GM20431 (cell line): ENCODE measurements at regions not wholly inside any gene's neighbourhood (a gene's known extent, or its start where the extent isn't known, plus 50 kb on each side); places are given as distances from the start of the nearest gene placed in this dataset.

Experiments used
- in situ Hi-C: fragments of 300-500 bp; cut with MseI, MboI; formaldehyde crosslinking; loops from one replicate; pipeline ENCODE4 v1.15.0; 2020; ENCODE audit warnings: low sequenced_read_pairs; ENCODE audit not compliant: unreplicated experiment

GRCh38 chr15:69723404-69724096, 270.9 kb downstream of the RPLP1 start:
- in situ Hi-C loops = no loop called here

GRCh38 chr15:69724333-69724732, 271.7 kb downstream of the RPLP1 start:
- in situ Hi-C loops = no loop called here

- in situ Hi-C loops = loop anchor here (25.0 kb wide), 2 partner anchors 362 to 762 kb away; partner anchors contain the start of gene TLE3
Observed at GRCh38 chr15:69725275-69725674, 272.7 kb downstream of the RPLP1 start.

GRCh38 chr15:69725957-69726356, 273.3 kb downstream of the RPLP1 start:
- in situ Hi-C loops = loop anchor here (25.0 kb wide), 2 partner anchors 361 to 761 kb away; partner anchors contain the start of gene TLE3

GRCh38 chr15:69727121-69727924, 274.7 kb downstream of the RPLP1 start:
- in situ Hi-C loops = loop anchor here (25.0 kb wide), 2 partner anchors 360 to 760 kb away; partner anchors contain the start of gene TLE3

GRCh38 chr15:69729167-69729748, 276.6 kb downstream of the RPLP1 start:
- in situ Hi-C loops = loop anchor here (25.0 kb wide), 2 partner anchors 358 to 758 kb away; partner anchors contain the start of gene TLE3

GRCh38 chr15:69730281-69731080, 277.9 kb downstream of the RPLP1 start:
- in situ Hi-C loops = loop anchor here (25.0 kb wide), 2 partner anchors 357 to 757 kb away; partner anchors contain the start of gene TLE3

- in situ Hi-C loops = loop anchor here (25.0 kb wide), 2 partner anchors 356 to 756 kb away; partner anchors contain the start of gene TLE3
Observed at GRCh38 chr15:69731081-69731330, 278.4 kb downstream of the RPLP1 start.

- in situ Hi-C loops = loop anchor here (25.0 kb wide), 2 partner anchors 356 to 756 kb away; partner anchors contain the start of gene TLE3
Observed at GRCh38 chr15:69731581-69731980, 279.0 kb downstream of the RPLP1 start.

GRCh38 chr15:69732133-69732532, 279.5 kb downstream of the RPLP1 start:
- in situ Hi-C loops = loop anchor here (25.0 kb wide), 2 partner anchors 355 to 755 kb away; partner anchors contain the start of gene TLE3

- in situ Hi-C loops = loop anchor here (25.0 kb wide), 2 partner anchors 353 to 753 kb away; partner anchors contain the start of gene TLE3
Observed at GRCh38 chr15:69734699-69735098, 282.1 kb downstream of the RPLP1 start.

GRCh38 chr15:69735121-69735520, 282.5 kb downstream of the RPLP1 start:
- in situ Hi-C loops = loop anchor here (25.0 kb wide), 2 partner anchors 352 to 752 kb away; partner anchors contain the start of gene TLE3

- in situ Hi-C loops = loop anchor here (25.0 kb wide), 2 partner anchors 351 to 751 kb away; partner anchors contain the start of gene TLE3
Observed at GRCh38 chr15:69736161-69736560, 283.5 kb downstream of the RPLP1 start.

- in situ Hi-C loops = loop anchor here (25.0 kb wide), 2 partner anchors 349 to 749 kb away; partner anchors contain the start of gene TLE3
Observed at GRCh38 chr15:69737916-69738315, 285.3 kb downstream of the RPLP1 start.

- in situ Hi-C loops = loop anchor here (25.0 kb wide), 2 partner anchors 347 to 747 kb away; partner anchors contain the start of gene TLE3
Observed at GRCh38 chr15:69740684-69741083, 288.1 kb downstream of the RPLP1 start.

GRCh38 chr15:69742361-69742760, 289.7 kb downstream of the RPLP1 start:
- in situ Hi-C loops = loop anchor here (25.0 kb wide), 2 partner anchors 345 to 745 kb away; partner anchors contain the start of gene TLE3

GRCh38 chr15:69743091-69743490, 290.5 kb downstream of the RPLP1 start:
- in situ Hi-C loops = loop anchor here (25.0 kb wide), 2 partner anchors 344 to 744 kb away; partner anchors contain the start of gene TLE3

GRCh38 chr15:69744391-69745162, 292.0 kb downstream of the RPLP1 start:
- in situ Hi-C loops = loop anchor here (25.0 kb wide), 2 partner anchors 343 to 743 kb away; partner anchors contain the start of gene TLE3
